Endothelial cell of umbilical vein (primary cell): ENCODE measurements at regions not wholly inside any gene's neighbourhood (a gene's known extent, or its start where the extent isn't known, plus 50 kb on each side); places are given as distances from the start of the nearest gene placed in this dataset.

Experiments used
- BruUV-seq: library from RNA; stranded (reverse); fragments of 400-500 nt; replicated peaks from 2 replicates; lab custom pipeline; 2021; lab: Mats Ljungman, UMichigan
- CTCF ChIA-PET: fragments of 300-600, 350-600 bp; sonication (Branson Sonifier 250); formaldehyde crosslinking; loops from one replicate; lab custom pipeline; 2021; ENCODE audit warnings: antibody characterized with exemption, inconsistent platforms; lab: Charles Lee
- POLR2A ChIA-PET: fragments of 300-600, 350-600 bp; sonication (Branson Sonifier 250); formaldehyde crosslinking; loops from one replicate; lab custom pipeline; 2021; ENCODE audit warnings: antibody characterized with exemption, inconsistent platforms; lab: Charles Lee
- DNase-seq: peaks from one replicate; pipeline ENCODE4 v3.0.0-alpha.2; 2011; ENCODE audit warnings: low read depth, low spot score
- FAIRE-seq: peaks from 2 replicates; lab custom pipeline; 2011; peaks lifted over from hg19 to GRCh38; lab: Jason Lieb, UNC
- H2AFZ ChIP-seq: 2 replicates; pipeline ENCODE4 v1.6.0; 2012; ENCODE audit warnings: low read depth, low read length, control low read depth, inconsistent platforms
- H3K27ac ChIP-seq: 2 replicates; pipeline ENCODE4 v1.5.1; 2011; ENCODE audit warnings: low read depth, mild to moderate bottlenecking, control low read depth, low read length, moderate library complexity; ENCODE audit not compliant: insufficient read depth
- H3K27me3 ChIP-seq, 2 experiments: 2 replicates each; pipeline versions ENCODE4 v1.6.0 to v1.6.1; 2011; ENCODE audit warnings: low read length in 2 of 2, mixed read lengths in 1 of 2; ENCODE audit not compliant: control insufficient read depth in 2 of 2, insufficient read depth in 2 of 2
- H3K36me3 ChIP-seq, 2 experiments: 2 replicates in 1 of 2; 3 replicates in 1 of 2; pipeline ENCODE4 v1.5.1; 2011; ENCODE audit warnings: low read length in 2 of 2, mild to moderate bottlenecking in 1 of 2, moderate library complexity in 1 of 2; ENCODE audit not compliant: control insufficient read depth in 2 of 2, insufficient read depth in 2 of 2; ENCODE audit errors: extremely low read depth in 1 of 2
- H3K4me1 ChIP-seq: 3 replicates; pipeline ENCODE4 v1.5.1; 2011; ENCODE audit warnings: mild to moderate bottlenecking, low read length; ENCODE audit not compliant: control insufficient read depth, insufficient read depth; ENCODE audit errors: extremely low read depth
- H3K4me2 ChIP-seq: 2 replicates; pipeline ENCODE4 v1.6.1; 2011; ENCODE audit warnings: low read length, control low read depth, mixed read lengths; ENCODE audit not compliant: insufficient read depth
- H3K4me3 ChIP-seq, 3 experiments: fragments of 200-600 bp in 1 of 3; sonication (generic), shearing (Covaris generic) in 1 of 3; replicated peaks in 1 of 3; 2 replicates each; pipeline ENCODE4 v1.5.1; 2011 to 2016; ENCODE audit warnings: control low read depth in 3 of 3, low read length in 3 of 3, mild to moderate bottlenecking in 2 of 3, inconsistent platforms in 1 of 3, low read depth in 1 of 3, moderate library complexity in 1 of 3; ENCODE audit not compliant: insufficient read depth in 1 of 3
- H3K79me2 ChIP-seq: 2 replicates; pipeline ENCODE4 v1.6.0; 2012; ENCODE audit warnings: low read length, inconsistent platforms; ENCODE audit not compliant: control insufficient read depth, insufficient read depth
- H3K9ac ChIP-seq: replicated peaks from 2 replicates; pipeline ENCODE3; 2011; ENCODE audit warnings: low read length, control low read depth; ENCODE audit not compliant: insufficient read depth; ENCODE audit errors: extremely low read depth
- H3K9me1 ChIP-seq: replicated peaks from 3 replicates; pipeline ENCODE4 v1.6.0; 2011; ENCODE audit warnings: mild to moderate bottlenecking, low read length; ENCODE audit not compliant: control insufficient read depth, insufficient read depth; ENCODE audit errors: extremely low read depth
- H3K9me3 ChIP-seq: replicated peaks from 2 replicates; pipeline ENCODE4 v1.5.1; 2012; ENCODE audit warnings: low read length, inconsistent platforms; ENCODE audit not compliant: control insufficient read depth, insufficient read depth
- H4K20me1 ChIP-seq: replicated peaks from 2 replicates; pipeline ENCODE3; 2011; ENCODE audit warnings: mild to moderate bottlenecking, low read length; ENCODE audit not compliant: control insufficient read depth, insufficient read depth; ENCODE audit errors: extremely low read depth
- CTCF ChIP-seq, 2 donors: IDR thresholded peaks; 1 replicate in 1 of 2; 2 replicates in 1 of 2; pipeline ENCODE4 v1.5.1; 2011; ENCODE audit warnings: low read length in 2 of 2, mild to moderate bottlenecking in 2 of 2, moderate library complexity in 2 of 2, control low read depth in 1 of 2, inconsistent platforms in 1 of 2, low read depth in 1 of 2; ENCODE audit not compliant: insufficient read depth in 1 of 2; ENCODE audit errors: extremely low read depth in 1 of 2
- EZH2 ChIP-seq: IDR thresholded peaks from 2 replicates; pipeline ENCODE4 v1.6.1; 2012; ENCODE audit warnings: borderline replicate concordance, low read depth, mild to moderate bottlenecking, moderate library complexity, low read length, inconsistent platforms; ENCODE audit not compliant: severe bottlenecking
- FOS ChIP-seq: IDR thresholded peaks from 2 replicates; pipeline ENCODE4 v1.6.1; 2011; ENCODE audit warnings: mild to moderate bottlenecking, low read length, moderate library complexity, borderline replicate concordance; ENCODE audit not compliant: insufficient read depth
- GATA2 ChIP-seq: IDR thresholded peaks from 2 replicates; pipeline ENCODE4 v1.7.0; 2011; ENCODE audit warnings: low read depth, mild to moderate bottlenecking, moderate library complexity, mixed read lengths, low read length; ENCODE audit not compliant: insufficient read length, insufficient read depth
- JUN ChIP-seq: IDR thresholded peaks from 2 replicates; pipeline ENCODE4 v1.6.1; 2011; ENCODE audit warnings: borderline replicate concordance, low read depth; ENCODE audit not compliant: insufficient read length, insufficient read depth
- MAX ChIP-seq: IDR thresholded peaks from 2 replicates; pipeline ENCODE4 v1.6.1; 2011; ENCODE audit not compliant: insufficient read depth, insufficient read length
- MYC ChIP-seq: IDR thresholded peaks from one replicate; pipeline ENCODE4 v1.6.1; 2011; ENCODE audit warnings: mild to moderate bottlenecking, low read depth, low read length
- POLR2A ChIP-seq: IDR thresholded peaks from 2 replicates; pipeline ENCODE4 v1.6.1; 2012; ENCODE audit warnings: low read depth, mild to moderate bottlenecking, control low read depth, low read length
- POLR2AphosphoS5 ChIP-seq: IDR thresholded peaks from 2 replicates; pipeline ENCODE4 v1.6.1; 2012; ENCODE audit warnings: low read depth, mild to moderate bottlenecking, control low read depth, low read length, moderate library complexity; ENCODE audit not compliant: insufficient read depth
- dilution Hi-C: fragments of 300-500 bp; cut with MboI; formaldehyde crosslinking; loops from one replicate; pipeline ENCODE4 v1.15.0; 2019; ENCODE audit warnings: low sequenced_read_pairs; ENCODE audit not compliant: extremely low pct_ligation_motif_present
- intact Hi-C: fragments of 100-400 bp; cut with micrococcal nuclease; formaldehyde crosslinking; loops from one replicate; pipeline ENCODE4 v1.10.0; 2022

- POLR2A ChIA-PET, result no interaction called here
These were observed 639.0 kb downstream of the IPMK start for GRCh38 chr10:57628592-57629284.

More at GRCh38 chr10:57628592-57629284, 639.0 kb downstream of the IPMK start:
- Histone ChIP-seq H2AFZ (no peak overlapping the region), H3K4me1 (no peaks in the 10 kb centered on the region), H4K20me1 (no peaks in the 10 kb centered on the region), H3K9ac (no peak overlapping the region), H3K27ac (no peak overlapping the region), H3K27me3 (no peaks in the 10 kb centered on the region), H3K4me2 (no peak overlapping the region), H3K9me3 (no peaks in the 10 kb centered on the region), H3K4me3 (no peak overlapping the region), H3K9me1 (no peaks in the 10 kb centered on the region), H3K79me2 (no peaks in the 10 kb centered on the region), H3K36me3 (no peaks in the 10 kb centered on the region)
- DNase-seq (no peak), FAIRE-seq (no peak)
- dilution Hi-C loops (no loop called here), intact Hi-C loops (no loop called here)
- CTCF ChIA-PET, result no interaction called here
- BruUV-seq, result no TSS peak
- TF ChIP-seq CTCF (IDR thresholded peaks at IDR 0.05; ENCODE audit: extremely low read depth in 1 of 2, insufficient read depth in 1 of 2, low read depth in 1 of 2, low read length in 2 of 2), result no peak
- TF ChIP-seq JUN, result no peak
- TF ChIP-seq GATA2, result no peak
- TF ChIP-seq MAX, result no peak
- TF ChIP-seq EZH2, result no peak
- TF ChIP-seq MYC, result no peak
- no peak for TF ChIP-seq POLR2A
- TF ChIP-seq FOS, result no peak
- TF ChIP-seq POLR2AphosphoS5, result no peak
